ENCODE measurements at regions not wholly inside any gene's neighbourhood (a gene's known extent, or its start where the extent isn't known, plus 50 kb on each side); places are given as distances from the start of the nearest gene placed in this dataset.

- TF ChIP-seq, protein P1, sequence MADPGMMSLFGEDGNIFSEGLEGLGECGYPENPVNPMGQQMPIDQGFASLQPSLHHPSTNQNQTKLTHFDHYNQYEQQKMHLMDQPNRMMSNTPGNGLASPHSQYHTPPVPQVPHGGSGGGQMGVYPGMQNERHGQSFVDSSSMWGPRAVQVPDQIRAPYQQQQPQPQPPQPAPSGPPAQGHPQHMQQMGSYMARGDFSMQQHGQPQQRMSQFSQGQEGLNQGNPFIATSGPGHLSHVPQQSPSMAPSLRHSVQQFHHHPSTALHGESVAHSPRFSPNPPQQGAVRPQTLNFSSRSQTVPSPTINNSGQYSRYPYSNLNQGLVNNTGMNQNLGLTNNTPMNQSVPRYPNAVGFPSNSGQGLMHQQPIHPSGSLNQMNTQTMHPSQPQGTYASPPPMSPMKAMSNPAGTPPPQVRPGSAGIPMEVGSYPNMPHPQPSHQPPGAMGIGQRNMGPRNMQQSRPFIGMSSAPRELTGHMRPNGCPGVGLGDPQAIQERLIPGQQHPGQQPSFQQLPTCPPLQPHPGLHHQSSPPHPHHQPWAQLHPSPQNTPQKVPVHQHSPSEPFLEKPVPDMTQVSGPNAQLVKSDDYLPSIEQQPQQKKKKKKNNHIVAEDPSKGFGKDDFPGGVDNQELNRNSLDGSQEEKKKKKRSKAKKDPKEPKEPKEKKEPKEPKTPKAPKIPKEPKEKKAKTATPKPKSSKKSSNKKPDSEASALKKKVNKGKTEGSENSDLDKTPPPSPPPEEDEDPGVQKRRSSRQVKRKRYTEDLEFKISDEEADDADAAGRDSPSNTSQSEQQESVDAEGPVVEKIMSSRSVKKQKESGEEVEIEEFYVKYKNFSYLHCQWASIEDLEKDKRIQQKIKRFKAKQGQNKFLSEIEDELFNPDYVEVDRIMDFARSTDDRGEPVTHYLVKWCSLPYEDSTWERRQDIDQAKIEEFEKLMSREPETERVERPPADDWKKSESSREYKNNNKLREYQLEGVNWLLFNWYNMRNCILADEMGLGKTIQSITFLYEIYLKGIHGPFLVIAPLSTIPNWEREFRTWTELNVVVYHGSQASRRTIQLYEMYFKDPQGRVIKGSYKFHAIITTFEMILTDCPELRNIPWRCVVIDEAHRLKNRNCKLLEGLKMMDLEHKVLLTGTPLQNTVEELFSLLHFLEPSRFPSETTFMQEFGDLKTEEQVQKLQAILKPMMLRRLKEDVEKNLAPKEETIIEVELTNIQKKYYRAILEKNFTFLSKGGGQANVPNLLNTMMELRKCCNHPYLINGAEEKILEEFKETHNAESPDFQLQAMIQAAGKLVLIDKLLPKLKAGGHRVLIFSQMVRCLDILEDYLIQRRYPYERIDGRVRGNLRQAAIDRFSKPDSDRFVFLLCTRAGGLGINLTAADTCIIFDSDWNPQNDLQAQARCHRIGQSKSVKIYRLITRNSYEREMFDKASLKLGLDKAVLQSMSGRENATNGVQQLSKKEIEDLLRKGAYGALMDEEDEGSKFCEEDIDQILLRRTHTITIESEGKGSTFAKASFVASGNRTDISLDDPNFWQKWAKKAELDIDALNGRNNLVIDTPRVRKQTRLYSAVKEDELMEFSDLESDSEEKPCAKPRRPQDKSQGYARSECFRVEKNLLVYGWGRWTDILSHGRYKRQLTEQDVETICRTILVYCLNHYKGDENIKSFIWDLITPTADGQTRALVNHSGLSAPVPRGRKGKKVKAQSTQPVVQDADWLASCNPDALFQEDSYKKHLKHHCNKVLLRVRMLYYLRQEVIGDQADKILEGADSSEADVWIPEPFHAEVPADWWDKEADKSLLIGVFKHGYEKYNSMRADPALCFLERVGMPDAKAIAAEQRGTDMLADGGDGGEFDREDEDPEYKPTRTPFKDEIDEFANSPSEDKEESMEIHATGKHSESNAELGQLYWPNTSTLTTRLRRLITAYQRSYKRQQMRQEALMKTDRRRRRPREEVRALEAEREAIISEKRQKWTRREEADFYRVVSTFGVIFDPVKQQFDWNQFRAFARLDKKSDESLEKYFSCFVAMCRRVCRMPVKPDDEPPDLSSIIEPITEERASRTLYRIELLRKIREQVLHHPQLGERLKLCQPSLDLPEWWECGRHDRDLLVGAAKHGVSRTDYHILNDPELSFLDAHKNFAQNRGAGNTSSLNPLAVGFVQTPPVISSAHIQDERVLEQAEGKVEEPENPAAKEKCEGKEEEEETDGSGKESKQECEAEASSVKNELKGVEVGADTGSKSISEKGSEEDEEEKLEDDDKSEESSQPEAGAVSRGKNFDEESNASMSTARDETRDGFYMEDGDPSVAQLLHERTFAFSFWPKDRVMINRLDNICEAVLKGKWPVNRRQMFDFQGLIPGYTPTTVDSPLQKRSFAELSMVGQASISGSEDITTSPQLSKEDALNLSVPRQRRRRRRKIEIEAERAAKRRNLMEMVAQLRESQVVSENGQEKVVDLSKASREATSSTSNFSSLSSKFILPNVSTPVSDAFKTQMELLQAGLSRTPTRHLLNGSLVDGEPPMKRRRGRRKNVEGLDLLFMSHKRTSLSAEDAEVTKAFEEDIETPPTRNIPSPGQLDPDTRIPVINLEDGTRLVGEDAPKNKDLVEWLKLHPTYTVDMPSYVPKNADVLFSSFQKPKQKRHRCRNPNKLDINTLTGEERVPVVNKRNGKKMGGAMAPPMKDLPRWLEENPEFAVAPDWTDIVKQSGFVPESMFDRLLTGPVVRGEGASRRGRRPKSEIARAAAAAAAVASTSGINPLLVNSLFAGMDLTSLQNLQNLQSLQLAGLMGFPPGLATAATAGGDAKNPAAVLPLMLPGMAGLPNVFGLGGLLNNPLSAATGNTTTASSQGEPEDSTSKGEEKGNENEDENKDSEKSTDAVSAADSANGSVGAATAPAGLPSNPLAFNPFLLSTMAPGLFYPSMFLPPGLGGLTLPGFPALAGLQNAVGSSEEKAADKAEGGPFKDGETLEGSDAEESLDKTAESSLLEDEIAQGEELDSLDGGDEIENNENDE (IDR thresholded peaks at IDR 0.05; ENCODE audit: insufficient replicate concordance, low read length): no peak
- no peak for TF ChIP-seq EZH2 (IDR thresholded peaks at IDR 0.05; ENCODE audit: low read depth, low read length, severe bottlenecking)
- no peak for TF ChIP-seq BCL11A (IDR thresholded peaks at IDR 0.05; ENCODE audit: low read depth in 2 of 2, low read length in 2 of 2)
- TF ChIP-seq SAP30 (IDR thresholded peaks at IDR 0.05; ENCODE audit: insufficient read depth, insufficient replicate concordance, low read length): no peak
- no peak for TF ChIP-seq HDAC2 (IDR thresholded peaks at IDR 0.05; ENCODE audit: borderline replicate concordance in 1 of 2, low read depth in 2 of 2, low read length in 2 of 2)
- TF ChIP-seq KDM1A (IDR thresholded peaks at IDR 0.05; ENCODE audit: borderline replicate concordance, low read length): no peak
- no peak for TF ChIP-seq KDM5A (IDR thresholded peaks at IDR 0.05; ENCODE audit: low read length)
- no peak for TF ChIP-seq SIRT6 (IDR thresholded peaks at IDR 0.05; ENCODE audit: low read length)
These were observed 196.7 kb downstream of the SHQ1 start (continued) for GRCh38 chr3:72651498-72651897.

Data from H1 (cell line).